Gastrocnemius medialis (tissue), 4 donors: ENCODE measurements at regions not wholly inside any gene's neighbourhood (a gene's known extent, or its start where the extent isn't known, plus 50 kb on each side); places are given as distances from the start of the nearest gene placed in this dataset.

Experiments used
- CTCF ChIP-seq, 5 experiments: fragments of 450-650 bp in 3 of 5; fragments of 200-600 bp in 2 of 5; sonication (generic) in 2 of 5; IDR thresholded peaks in 4 of 5; conservative IDR thresholded peaks in 1 of 5; 1 replicate in 4 of 5; 2 replicates in 1 of 5; pipeline ENCODE4 v1.5.1; 2016 to 2019; ENCODE audit warnings: antibody characterized with exemption in 5 of 5, mild to moderate bottlenecking in 3 of 5, moderate library complexity in 3 of 5
- POLR2A ChIP-seq, 2 donors: fragments of 450-650 bp; IDR thresholded peaks; one replicate each; pipeline ENCODE4 v1.6.1; 2017; ENCODE audit warnings: antibody characterized with exemption in 2 of 2, mild to moderate bottlenecking in 2 of 2, moderate library complexity in 2 of 2

GRCh38 chr7:54278847-54279246, 263.3 kb upstream of the VSTM2A start:
- TF ChIP-seq POLR2A (IDR thresholded peaks at IDR 0.05) (no peak), CTCF (IDR thresholded peaks at IDR 0.05 in 4 of 5, conservative IDR thresholded peaks at IDR 0.05 in 1 of 5) (no peak)
